Bronchial epithelial cell (primary cell): ENCODE measurements at regions not wholly inside any gene's neighbourhood (a gene's known extent, or its start where the extent isn't known, plus 50 kb on each side); places are given as distances from the start of the nearest gene placed in this dataset.

ENCODE experiments used
- DNase-seq: peaks from one replicate; pipeline ENCODE4 v3.0.0-alpha.2; 2010; ENCODE audit warnings: low read depth
- FAIRE-seq: peaks from 2 replicates; lab custom pipeline; 2011; peaks lifted over from hg19 to GRCh38; lab: Jason Lieb, UNC
- H3K27me3 ChIP-seq: 2 replicates; pipeline ENCODE4 v1.5.1; 2011; ENCODE audit warnings: low read length; ENCODE audit not compliant: control insufficient read depth, insufficient read depth
- H3K36me3 ChIP-seq: 2 replicates; pipeline ENCODE4 v1.5.1; 2011; ENCODE audit warnings: low read length; ENCODE audit not compliant: control insufficient read depth, insufficient read depth
- H3K4me3 ChIP-seq: 2 replicates; pipeline ENCODE4 v1.5.1; 2011; ENCODE audit warnings: mild to moderate bottlenecking, low read depth, low read length, control low read depth
- TF ChIP-seq, protein P1 (sequence below): IDR thresholded peaks from 2 replicates; pipeline ENCODE4 v1.5.1; 2011; ENCODE audit warnings: mild to moderate bottlenecking, moderate library complexity, low read length, control low read depth, inconsistent platforms; ENCODE audit not compliant: insufficient read depth, severe bottlenecking

- TF ChIP-seq, protein P1, sequence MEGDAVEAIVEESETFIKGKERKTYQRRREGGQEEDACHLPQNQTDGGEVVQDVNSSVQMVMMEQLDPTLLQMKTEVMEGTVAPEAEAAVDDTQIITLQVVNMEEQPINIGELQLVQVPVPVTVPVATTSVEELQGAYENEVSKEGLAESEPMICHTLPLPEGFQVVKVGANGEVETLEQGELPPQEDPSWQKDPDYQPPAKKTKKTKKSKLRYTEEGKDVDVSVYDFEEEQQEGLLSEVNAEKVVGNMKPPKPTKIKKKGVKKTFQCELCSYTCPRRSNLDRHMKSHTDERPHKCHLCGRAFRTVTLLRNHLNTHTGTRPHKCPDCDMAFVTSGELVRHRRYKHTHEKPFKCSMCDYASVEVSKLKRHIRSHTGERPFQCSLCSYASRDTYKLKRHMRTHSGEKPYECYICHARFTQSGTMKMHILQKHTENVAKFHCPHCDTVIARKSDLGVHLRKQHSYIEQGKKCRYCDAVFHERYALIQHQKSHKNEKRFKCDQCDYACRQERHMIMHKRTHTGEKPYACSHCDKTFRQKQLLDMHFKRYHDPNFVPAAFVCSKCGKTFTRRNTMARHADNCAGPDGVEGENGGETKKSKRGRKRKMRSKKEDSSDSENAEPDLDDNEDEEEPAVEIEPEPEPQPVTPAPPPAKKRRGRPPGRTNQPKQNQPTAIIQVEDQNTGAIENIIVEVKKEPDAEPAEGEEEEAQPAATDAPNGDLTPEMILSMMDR = no peak
- peak; percentile 78 for DNase-seq
- Histone ChIP-seq H3K4me3 (no peak overlapping the region), H3K27me3 (no peaks in the 10 kb centered on the region), H3K36me3 (no peaks in the 10 kb centered on the region)
- no peak for FAIRE-seq
Measured at GRCh38 chr2:42922790-42923579, 130.6 kb upstream of the HAAO start.

- Histone ChIP-seq H3K36me3 (no peaks in the 10 kb centered on the region), H3K27me3 (no peaks in the 10 kb centered on the region), H3K4me3 (no peak overlapping the region)
- TF ChIP-seq, protein P1 = no peak
- DNase-seq (no peak), FAIRE-seq (no peak)
Measured at GRCh38 chr2:42922293-42922692, 129.9 kb upstream of the HAAO start.

- TF ChIP-seq, protein P1 = no peak
- FAIRE-seq = no peak
- no peaks in the 10 kb centered on the region for H3K36me3 ChIP-seq
- H3K4me3 ChIP-seq = no peak overlapping the region
- DNase-seq = no peak
- H3K27me3 ChIP-seq = no peaks in the 10 kb centered on the region
Measured at GRCh38 chr2:42921721-42922120, 129.3 kb upstream of the HAAO start.

- Histone ChIP-seq H3K4me3 (no peak overlapping the region), H3K27me3 (peaks cover under 1% of the 10 kb centered on the region), H3K36me3 (no peaks in the 10 kb centered on the region)
- DNase-seq = no peak
- TF ChIP-seq, protein P1 = no peak
- FAIRE-seq = no peak
Measured at GRCh38 chr2:42921147-42921520, 128.8 kb upstream of the HAAO start.

GRCh38 chr2:42920446-42921146, 128.2 kb upstream of the HAAO start:
- DNase-seq (no peak), FAIRE-seq (no peak)
- H3K36me3 ChIP-seq = no peaks in the 10 kb centered on the region
- peaks cover 1% of the 10 kb centered on the region for H3K27me3 ChIP-seq
- H3K4me3 ChIP-seq = no peak overlapping the region
- TF ChIP-seq, protein P1 = no peak
